Osteoblast (primary cell): ENCODE measurements at regions not wholly inside any gene's neighbourhood (a gene's known extent, or its start where the extent isn't known, plus 50 kb on each side); places are given as distances from the start of the nearest gene placed in this dataset.

Experiments used
- DNase-seq: peaks from one replicate; pipeline ENCODE4 v3.0.0; 2011; ENCODE audit warnings: low spot score, mixed read lengths; ENCODE audit not compliant: insufficient read length; ENCODE audit errors: missing footprints
- H2AFZ ChIP-seq: 2 replicates; pipeline ENCODE4 v1.6.0; 2011; ENCODE audit warnings: mild to moderate bottlenecking, low read length
- H3K27ac ChIP-seq: 2 replicates; pipeline ENCODE4 v1.5.1; 2011; ENCODE audit warnings: mild to moderate bottlenecking, low read depth, low read length, moderate library complexity
- H3K27me3 ChIP-seq: 2 replicates; pipeline ENCODE4 v1.6.0; 2012; ENCODE audit warnings: mild to moderate bottlenecking, control low read depth, inconsistent platforms, low read length, moderate library complexity; ENCODE audit not compliant: insufficient read depth
- H3K36me3 ChIP-seq: 2 replicates; pipeline ENCODE4 v1.5.1; 2011; ENCODE audit warnings: mild to moderate bottlenecking, low read length, control low read depth, moderate library complexity; ENCODE audit not compliant: insufficient read depth
- H3K4me1 ChIP-seq: 2 replicates; pipeline ENCODE4 v1.5.1; 2011; ENCODE audit warnings: mild to moderate bottlenecking, low read length, control low read depth, moderate library complexity; ENCODE audit not compliant: insufficient read depth
- H3K4me2 ChIP-seq: 2 replicates; pipeline ENCODE4 v1.6.0; 2011; ENCODE audit warnings: mild to moderate bottlenecking, low read length; ENCODE audit not compliant: insufficient read depth
- H3K4me3 ChIP-seq: fragments of 200-600 bp; sonication (generic); 3 replicates; pipeline ENCODE4 v1.5.1; 2012; ENCODE audit warnings: mild to moderate bottlenecking, low read length, inconsistent platforms; ENCODE audit not compliant: insufficient read depth
- H3K79me2 ChIP-seq: 2 replicates; pipeline ENCODE4 v1.6.0; 2012; ENCODE audit warnings: mild to moderate bottlenecking, low read length, control low read depth, inconsistent platforms; ENCODE audit not compliant: insufficient read depth
- H3K9me3 ChIP-seq: 2 replicates; pipeline ENCODE4 v1.5.1; 2011; ENCODE audit warnings: low read depth, low read length, control low read depth
- H4K20me1 ChIP-seq: 2 replicates; pipeline ENCODE4 v1.6.0; 2012; ENCODE audit warnings: mild to moderate bottlenecking, low read length, control low read depth; ENCODE audit not compliant: insufficient read depth
- TF ChIP-seq, protein P1 (sequence below): IDR thresholded peaks from 2 replicates; pipeline ENCODE4 v1.5.1; 2011; ENCODE audit warnings: mild to moderate bottlenecking, low read depth, low read length, moderate library complexity; ENCODE audit errors: extremely low read depth

DNA sequence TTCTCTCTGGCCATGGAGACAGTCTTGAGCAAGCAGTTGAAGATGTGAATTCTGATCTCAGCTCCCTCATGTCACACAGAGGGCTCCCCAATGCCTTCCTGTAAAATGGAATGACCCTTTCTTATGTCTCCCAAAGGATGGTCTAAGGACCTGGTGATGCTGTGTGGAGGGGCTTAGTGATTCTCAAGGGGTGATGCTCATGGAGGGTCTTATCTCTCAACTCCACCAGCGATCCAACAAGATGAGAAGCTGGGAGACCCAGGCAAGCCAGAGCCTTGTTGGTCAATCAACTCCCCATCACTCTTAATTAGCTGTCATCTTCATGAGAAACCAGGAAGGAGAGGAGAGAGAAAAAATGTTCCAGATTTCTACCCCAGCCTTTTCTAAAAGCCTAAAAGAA is 78.0 kb upstream of the SORCS3 start:
- H3K36me3 ChIP-seq: no peaks in the 10 kb centered on the region
- DNase-seq: no peak

DNA sequence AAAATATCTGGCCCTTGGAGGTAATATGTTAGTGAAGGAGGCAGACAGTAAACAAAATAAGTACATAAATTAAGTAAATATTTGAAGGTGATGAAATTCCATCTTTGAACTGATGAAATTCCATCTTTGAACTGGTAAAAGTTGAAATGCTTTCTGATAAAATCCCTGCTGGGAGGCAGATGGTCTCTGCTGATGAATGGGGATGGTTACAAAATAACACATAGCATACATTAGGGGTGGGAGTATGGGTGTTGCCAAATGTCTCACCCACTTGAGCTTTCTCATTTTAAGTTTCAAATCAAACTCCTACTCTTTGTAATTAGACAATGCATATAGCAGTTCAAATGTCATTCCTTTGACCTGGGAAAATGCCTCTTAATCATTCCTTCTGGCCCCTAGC is 77.5 kb upstream of the SORCS3 start:
- no peaks in the 10 kb centered on the region for H4K20me1 ChIP-seq
- H2AFZ ChIP-seq: no peak overlapping the region
- DNase-seq: no peak
- H3K36me3 ChIP-seq: no peaks in the 10 kb centered on the region
- H3K27me3 ChIP-seq: no peaks in the 10 kb centered on the region
- H3K9me3 ChIP-seq: no peaks in the 10 kb centered on the region
- TF ChIP-seq, protein P1, sequence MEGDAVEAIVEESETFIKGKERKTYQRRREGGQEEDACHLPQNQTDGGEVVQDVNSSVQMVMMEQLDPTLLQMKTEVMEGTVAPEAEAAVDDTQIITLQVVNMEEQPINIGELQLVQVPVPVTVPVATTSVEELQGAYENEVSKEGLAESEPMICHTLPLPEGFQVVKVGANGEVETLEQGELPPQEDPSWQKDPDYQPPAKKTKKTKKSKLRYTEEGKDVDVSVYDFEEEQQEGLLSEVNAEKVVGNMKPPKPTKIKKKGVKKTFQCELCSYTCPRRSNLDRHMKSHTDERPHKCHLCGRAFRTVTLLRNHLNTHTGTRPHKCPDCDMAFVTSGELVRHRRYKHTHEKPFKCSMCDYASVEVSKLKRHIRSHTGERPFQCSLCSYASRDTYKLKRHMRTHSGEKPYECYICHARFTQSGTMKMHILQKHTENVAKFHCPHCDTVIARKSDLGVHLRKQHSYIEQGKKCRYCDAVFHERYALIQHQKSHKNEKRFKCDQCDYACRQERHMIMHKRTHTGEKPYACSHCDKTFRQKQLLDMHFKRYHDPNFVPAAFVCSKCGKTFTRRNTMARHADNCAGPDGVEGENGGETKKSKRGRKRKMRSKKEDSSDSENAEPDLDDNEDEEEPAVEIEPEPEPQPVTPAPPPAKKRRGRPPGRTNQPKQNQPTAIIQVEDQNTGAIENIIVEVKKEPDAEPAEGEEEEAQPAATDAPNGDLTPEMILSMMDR: no peak
- no peaks in the 10 kb centered on the region for H3K4me1 ChIP-seq
- no peak overlapping the region for H3K27ac ChIP-seq
- H3K4me3 ChIP-seq: no peak overlapping the region
- no peaks in the 10 kb centered on the region for H3K79me2 ChIP-seq
- no peak overlapping the region for H3K4me2 ChIP-seq

More for the DNA sequence above, 78.0 kb upstream of the SORCS3 start:
- Histone ChIP-seq H3K9me3 (no peaks in the 10 kb centered on the region), H4K20me1 (no peaks in the 10 kb centered on the region), H3K4me1 (no peaks in the 10 kb centered on the region), H3K27me3 (no peaks in the 10 kb centered on the region), H3K27ac (no peak overlapping the region), H3K4me2 (no peak overlapping the region), H3K4me3 (no peak overlapping the region), H2AFZ (no peak overlapping the region), H3K79me2 (no peaks in the 10 kb centered on the region)
- TF ChIP-seq, protein P1: no peak

DNA sequence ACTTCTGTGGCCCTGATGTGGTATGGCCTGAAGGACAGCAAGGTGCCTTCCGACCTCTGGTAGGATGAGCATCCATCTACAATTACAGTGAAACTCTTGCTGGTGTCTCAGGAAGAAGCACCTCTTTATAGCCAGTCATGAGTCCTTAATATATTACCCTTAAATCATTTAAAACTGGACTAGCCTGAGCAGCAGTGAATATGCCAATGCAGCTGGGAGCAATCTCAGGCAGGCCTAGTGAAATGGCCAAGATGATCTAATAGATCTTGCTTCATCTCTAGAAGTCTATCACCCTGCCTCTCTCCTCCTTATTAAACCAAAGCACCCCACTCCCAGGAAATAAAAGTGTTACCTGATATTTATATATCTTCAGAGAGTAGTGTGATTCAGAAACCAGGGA is 66.7 kb upstream of the SORCS3 start:
- Histone ChIP-seq H3K4me2 (no peak overlapping the region), H4K20me1 (no peaks in the 10 kb centered on the region), H3K9me3 (no peaks in the 10 kb centered on the region), H3K4me1 (no peaks in the 10 kb centered on the region), H3K79me2 (no peaks in the 10 kb centered on the region), H3K36me3 (no peaks in the 10 kb centered on the region), H3K4me3 (no peak overlapping the region), H2AFZ (no peak overlapping the region), H3K27ac (no peak overlapping the region), H3K27me3 (no peaks in the 10 kb centered on the region)
- no peak for DNase-seq
- TF ChIP-seq, protein P1: no peak

DNA sequence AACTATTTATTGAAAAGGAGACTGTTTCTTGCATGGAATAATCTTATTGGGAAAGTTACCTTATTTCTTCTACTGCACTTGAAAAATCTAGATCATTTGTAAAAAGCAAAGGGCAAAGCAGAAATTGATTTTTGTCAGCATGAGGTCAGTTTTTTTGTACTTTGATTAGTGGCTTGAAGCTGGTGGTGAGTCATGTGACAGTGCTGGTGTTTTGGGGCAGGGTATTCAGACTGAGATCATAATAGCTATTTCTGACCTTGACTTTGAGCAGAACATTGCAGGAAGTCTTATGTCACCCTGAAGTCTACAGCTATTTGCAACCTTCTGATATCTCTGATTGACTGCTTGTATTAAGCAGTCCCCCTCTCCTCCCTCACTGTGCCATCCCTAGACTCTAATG is 66.3 kb upstream of the SORCS3 start:
- H3K4me1 ChIP-seq: no peaks in the 10 kb centered on the region
- H3K79me2 ChIP-seq: no peaks in the 10 kb centered on the region
- TF ChIP-seq, protein P1: no peak
- no peaks in the 10 kb centered on the region for H3K27me3 ChIP-seq
- no peak overlapping the region for H2AFZ ChIP-seq
- no peak for DNase-seq
- no peaks in the 10 kb centered on the region for H4K20me1 ChIP-seq
- H3K36me3 ChIP-seq: no peaks in the 10 kb centered on the region
- no peak overlapping the region for H3K4me3 ChIP-seq
- no peak overlapping the region for H3K4me2 ChIP-seq
- H3K9me3 ChIP-seq: no peaks in the 10 kb centered on the region
- no peak overlapping the region for H3K27ac ChIP-seq
